Stomach (tissue), 8 donors: ENCODE measurements at regions not wholly inside any gene's neighbourhood (a gene's known extent, or its start where the extent isn't known, plus 50 kb on each side); places are given as distances from the start of the nearest gene placed in this dataset.
A peak's percentile ranks its signal among the peaks of the same experiment; 100 is the strongest.

Experiments used
- DNase-seq, 2 donors: peaks; one replicate each; pipeline versions ENCODE4 v3.0.0 to v3.0.0-alpha.2; 2013 to 2019
- H3K27ac ChIP-seq, 5 donors: fragments of 200-600 bp in 4 of 5; sonication (generic) in 4 of 5; one replicate each; pipeline ENCODE4 v1.5.1; 2013 to 2019; ENCODE audit warnings: mild to moderate bottlenecking in 1 of 5, moderate library complexity in 1 of 5
- H3K27me3 ChIP-seq, 3 donors: fragments of 200-600 bp; sonication (generic); one replicate each; pipeline ENCODE4 v1.5.1; 2017 to 2019; ENCODE audit warnings: mixed run types in 1 of 3
- H3K36me3 ChIP-seq, 4 donors: fragments of 200-600 bp; sonication (generic); 1 replicate in 3 of 4; 2 replicates in 1 of 4; pipeline ENCODE4 v1.5.1; 2016 to 2019
- H3K4me1 ChIP-seq, 4 donors: fragments of 200-600 bp; sonication (generic); one replicate each; pipeline ENCODE4 v1.5.1; 2016 to 2019
- H3K4me3 ChIP-seq, 4 donors: fragments of 200-600 bp; sonication (generic) in 3 of 4; one replicate each; pipeline ENCODE4 v1.5.1; 2016 to 2019; ENCODE audit warnings: mild to moderate bottlenecking in 1 of 4
- H3K9me3 ChIP-seq, 4 donors: fragments of 200-600 bp; sonication (generic); one replicate each; pipeline ENCODE4 v1.5.1; 2016 to 2019
- CTCF ChIP-seq, 7 experiments: fragments of 450-650 bp in 4 of 7; fragments of 200-600 bp in 3 of 7; sonication (generic) in 3 of 7; IDR thresholded peaks; one replicate each; pipeline ENCODE4 v1.5.1; 2016 to 2019; ENCODE audit warnings: antibody characterized with exemption in 7 of 7, control low read depth in 2 of 7, mild to moderate bottlenecking in 1 of 7
- EP300 ChIP-seq: sonication (generic); formaldehyde crosslinking; IDR thresholded peaks from one replicate; pipeline ENCODE4 v1.6.1; 2017; ENCODE audit warnings: antibody characterized with exemption
- POLR2A ChIP-seq, 4 donors: fragments of 450-650 bp; IDR thresholded peaks; one replicate each; pipeline ENCODE4 v1.6.1; 2016; ENCODE audit warnings: antibody characterized with exemption in 4 of 4, control low read depth in 2 of 4, mild to moderate bottlenecking in 1 of 4, moderate library complexity in 1 of 4
- POLR2AphosphoS5 ChIP-seq, 3 donors: sonication (generic); formaldehyde crosslinking; IDR thresholded peaks; one replicate each; pipeline ENCODE4 v1.6.1; 2016; ENCODE audit warnings: antibody characterized with exemption in 3 of 3
- WGBS, 5 donors: extraction: QIAGEN DNeasy Blood & Tissue Kit in 3 of 5; methylation state at CpG; one replicate each; pipeline versions ENCODE4 v1.1.5 to v1.1.7; 2013 to 2018; 5-methylcytosine and 5-hydroxymethylcytosine counted together
- intact Hi-C: fragments of 100-400 bp; cut with DNase I; formaldehyde crosslinking; loops from one replicate; pipeline ENCODE4 v1.15.1; 2023; ENCODE audit warnings: low total_unique reads
- donor health status: healthy with polysubstance abuse.
- donor health status: Bipolar disorder and iron deficiency.
- donor health status: healthy.

- Histone ChIP-seq H3K27me3 (no peaks in the 10 kb centered on the region), H3K36me3 (no peaks in the 10 kb centered on the region), H3K9me3 (no peaks in the 10 kb centered on the region), H3K27ac (no peak overlapping the region), H3K4me1 (peaks cover 0 to 12% (median 0%) of the 10 kb centered on the region in 4 donors), H3K4me3 (no peak overlapping the region)
- WGBS, 5 donors, result 81 to 98% (median 86%) methylated on average over 11 to 24 of the region's 24 CpGs
- intact Hi-C loops, result no loop called here
- no peak for TF ChIP-seq POLR2AphosphoS5 (IDR thresholded peaks at IDR 0.05)
- TF ChIP-seq POLR2A (IDR thresholded peaks at IDR 0.05), result no peak
- no peak for TF ChIP-seq CTCF (IDR thresholded peaks at IDR 0.05)
- no peak for TF ChIP-seq EP300
- peak in 1 of 2 donors; percentile 65 for DNase-seq
These were observed 81.6 kb downstream of the PTGR3 start for GRCh38 chr18:75127143-75128021.

- Histone ChIP-seq H3K9me3 (no peaks in the 10 kb centered on the region), H3K27ac (peak overlapping the region in 1 of 5 donors; percentile 49), H3K4me3 (peak overlapping the region in 3 of 4 donors; percentile 10 to 38 (median 24)), H3K36me3 (no peaks in the 10 kb centered on the region), H3K4me1 (peaks cover 0 to 2% (median 0%) of the 10 kb centered on the region in 4 donors), H3K27me3 (no peaks in the 10 kb centered on the region)
- intact Hi-C loops, result no loop called here
- WGBS, 5 donors, result 65 to 81% (median 67%) methylated on average over 22 to 44 of the region's 44 CpGs
- TF ChIP-seq CTCF (IDR thresholded peaks at IDR 0.05) (no peak), EP300 (no peak), POLR2A (IDR thresholded peaks at IDR 0.05) (no peak), POLR2AphosphoS5 (IDR thresholded peaks at IDR 0.05) (no peak)
- peak in 1 of 2 donors; percentile 28 for DNase-seq
These were observed 83.3 kb downstream of the PTGR3 start for GRCh38 chr18:75125382-75126331.

- intact Hi-C loops, result no loop called here
These were observed 84.0 kb downstream of the PTGR3 start for GRCh38 chr18:75124991-75125381.

More at GRCh38 chr18:75124991-75125381, 84.0 kb downstream of the PTGR3 start:
- H3K27me3 ChIP-seq, result no peaks in the 10 kb centered on the region
- peak overlapping the region in 1 of 5 donors; percentile 49 for H3K27ac ChIP-seq
- no peaks in the 10 kb centered on the region for H3K36me3 ChIP-seq
- peak in 1 of 2 donors; percentile 34 for DNase-seq
- H3K4me3 ChIP-seq, result peak overlapping the region in 2 of 4 donors; percentile 24 to 38
- no peak for TF ChIP-seq POLR2A (IDR thresholded peaks at IDR 0.05)
- no peak for TF ChIP-seq CTCF (IDR thresholded peaks at IDR 0.05)
- no peak for TF ChIP-seq EP300
- TF ChIP-seq POLR2AphosphoS5 (IDR thresholded peaks at IDR 0.05), result no peak
- H3K9me3 ChIP-seq, result no peaks in the 10 kb centered on the region
- no peaks in the 10 kb centered on the region for H3K4me1 ChIP-seq
- 64 to 86% (median 76%) methylated on average over 16 of the region's 16 CpGs for WGBS, 5 donors
